IPS DF 4.7 (cell line): ENCODE measurements at regions not wholly inside any gene's neighbourhood (a gene's known extent, or its start where the extent isn't known, plus 50 kb on each side); places are given as distances from the start of the nearest gene placed in this dataset.
"Not testable (repeated sequence)": the region's sequence is repeated elsewhere in the genome, so short reads cannot be mapped to it uniquely, and the experiment has no call there.

Experiments
- DNase-seq: peaks from one replicate; pipeline ENCODE4 v3.0.0-alpha.2; 2013; ENCODE audit warnings: low spot score; ENCODE audit errors: extremely low read depth

- DNase-seq, result no peak
Measured at GRCh38 chrX:15127010-15127409, 142.9 kb downstream of the ASB9 start.

- DNase-seq, result no peak
Measured at GRCh38 chrX:15116900-15117299, 153.0 kb downstream of the ASB9 start.

- no peak for DNase-seq
Measured at GRCh38 chrX:15114743-15115566, 154.9 kb downstream of the ASB9 start.

GRCh38 chrX:15107367-15107988 lies 162.4 kb downstream of the ASB9 start:
- DNase-seq, result no peak

GRCh38 chrX:15098505-15098904 lies 171.4 kb downstream of the ASB9 start:
- DNase-seq, result no peak

- no peak for DNase-seq
Measured at GRCh38 chrX:15087747-15088146, 182.1 kb downstream of the ASB9 start.

- DNase-seq, result no peak
Measured at GRCh38 chrX:15073313-15073712, 196.6 kb downstream of the ASB9 start.

- DNase-seq, result no peak
Measured at GRCh38 chrX:15072880-15073279, 197.0 kb downstream of the ASB9 start.

- DNase-seq, result no peak
Measured at GRCh38 chrX:15072259-15072658, 197.6 kb downstream of the ASB9 start.

GRCh38 chrX:15059474-15059873 lies 186.3 kb downstream of the MOSPD2 start:
- no peak for DNase-seq

- DNase-seq, result no peak
Measured at GRCh38 chrX:15056044-15056443, 182.8 kb downstream of the MOSPD2 start.

GRCh38 chrX:15055146-15055930 lies 182.1 kb downstream of the MOSPD2 start:
- DNase-seq, result no peak

- DNase-seq, result no peak
Measured at GRCh38 chrX:15050395-15050794, 177.2 kb downstream of the MOSPD2 start.

- DNase-seq, result no peak
Measured at GRCh38 chrX:15043538-15043937, 170.3 kb downstream of the MOSPD2 start.

- DNase-seq, result no peak
Measured at GRCh38 chrX:15033917-15034316, 160.7 kb downstream of the MOSPD2 start.

GRCh38 chrX:15017491-15017890 lies 144.3 kb downstream of the MOSPD2 start:
- DNase-seq, result no peak

GRCh38 chrX:15016051-15016450 lies 142.8 kb downstream of the MOSPD2 start:
- DNase-seq, result no peak

- DNase-seq, result no peak
Measured at GRCh38 chrX:15014281-15014680, 141.1 kb downstream of the MOSPD2 start.

GRCh38 chrX:15013461-15013860 lies 140.2 kb downstream of the MOSPD2 start:
- DNase-seq, result no peak

GRCh38 chrX:14997271-14997670 lies 124.0 kb downstream of the MOSPD2 start:
- no peak for DNase-seq

- DNase-seq, result not testable (repeated sequence)
Measured at GRCh38 chrX:14984425-14984824, 111.2 kb downstream of the MOSPD2 start.
